Right kidney (tissue), 1 donor: ENCODE measurements at regions not wholly inside any gene's neighbourhood (a gene's known extent, or its start where the extent isn't known, plus 50 kb on each side); places are given as distances from the start of the nearest gene placed in this dataset.

ENCODE experiments used
- DNase-seq: peaks from one replicate; pipeline ENCODE4 v3.0.0-alpha.2; 2016

DNA sequence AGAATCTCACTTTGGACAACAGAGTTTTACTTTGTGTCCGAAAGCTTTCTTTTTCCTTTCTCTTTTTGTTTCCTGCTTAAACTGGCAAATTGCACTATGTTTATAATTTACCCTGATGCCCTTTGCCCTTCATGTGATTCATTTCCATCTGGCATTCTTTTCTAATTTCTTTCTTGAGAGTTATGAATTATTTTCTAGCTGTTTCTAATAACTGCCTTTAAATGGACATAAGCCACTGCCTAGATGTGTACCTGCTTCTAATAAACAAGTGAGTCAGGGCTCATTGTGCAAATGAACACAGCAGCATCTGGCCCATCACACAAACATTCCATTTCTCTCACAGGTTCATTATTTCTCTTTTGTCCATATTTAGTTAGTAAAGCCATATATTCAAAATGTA is 242.3 kb upstream of the GPRIN3 start:
- DNase-seq: no peak

DNA sequence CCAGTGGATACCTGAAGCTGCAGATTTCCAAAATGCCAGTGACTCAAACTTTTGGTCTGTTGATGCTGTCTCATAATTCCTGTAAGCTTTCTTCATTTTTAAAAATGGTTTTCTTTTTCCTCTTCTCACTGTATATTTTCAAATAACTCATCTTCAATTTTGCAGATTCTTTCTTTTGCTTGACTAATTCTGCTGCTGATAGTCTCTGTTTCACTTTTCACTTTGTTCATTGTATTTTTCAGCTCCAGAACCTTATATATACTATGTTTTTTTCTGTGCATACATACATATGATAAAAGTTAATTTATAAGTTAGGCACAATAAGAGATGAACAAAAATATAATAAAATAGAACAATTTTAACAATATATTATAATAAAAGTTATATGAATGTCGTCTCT is 237.7 kb upstream of the GPRIN3 start:
- no peak for DNase-seq

DNA sequence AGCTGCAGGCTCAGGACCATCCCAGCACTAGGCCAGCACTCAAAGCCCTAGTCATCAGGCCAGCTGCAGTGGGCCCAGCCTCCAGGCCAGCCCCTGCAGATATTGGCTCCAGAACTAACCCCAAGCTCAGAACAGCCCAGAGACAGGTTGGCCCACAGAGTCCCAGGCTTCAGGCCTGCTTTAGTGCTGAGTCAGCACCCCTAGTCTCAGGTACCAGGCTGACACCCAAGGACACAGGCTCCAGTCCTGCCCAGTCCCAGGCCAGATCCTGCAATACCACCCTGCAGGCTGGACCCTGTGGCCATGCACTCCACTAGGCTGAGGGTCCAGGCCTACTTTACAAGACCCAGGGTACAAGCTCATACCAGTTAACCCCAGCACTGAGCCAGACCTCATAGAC is 234.4 kb upstream of the GPRIN3 start:
- DNase-seq: no peak

DNA sequence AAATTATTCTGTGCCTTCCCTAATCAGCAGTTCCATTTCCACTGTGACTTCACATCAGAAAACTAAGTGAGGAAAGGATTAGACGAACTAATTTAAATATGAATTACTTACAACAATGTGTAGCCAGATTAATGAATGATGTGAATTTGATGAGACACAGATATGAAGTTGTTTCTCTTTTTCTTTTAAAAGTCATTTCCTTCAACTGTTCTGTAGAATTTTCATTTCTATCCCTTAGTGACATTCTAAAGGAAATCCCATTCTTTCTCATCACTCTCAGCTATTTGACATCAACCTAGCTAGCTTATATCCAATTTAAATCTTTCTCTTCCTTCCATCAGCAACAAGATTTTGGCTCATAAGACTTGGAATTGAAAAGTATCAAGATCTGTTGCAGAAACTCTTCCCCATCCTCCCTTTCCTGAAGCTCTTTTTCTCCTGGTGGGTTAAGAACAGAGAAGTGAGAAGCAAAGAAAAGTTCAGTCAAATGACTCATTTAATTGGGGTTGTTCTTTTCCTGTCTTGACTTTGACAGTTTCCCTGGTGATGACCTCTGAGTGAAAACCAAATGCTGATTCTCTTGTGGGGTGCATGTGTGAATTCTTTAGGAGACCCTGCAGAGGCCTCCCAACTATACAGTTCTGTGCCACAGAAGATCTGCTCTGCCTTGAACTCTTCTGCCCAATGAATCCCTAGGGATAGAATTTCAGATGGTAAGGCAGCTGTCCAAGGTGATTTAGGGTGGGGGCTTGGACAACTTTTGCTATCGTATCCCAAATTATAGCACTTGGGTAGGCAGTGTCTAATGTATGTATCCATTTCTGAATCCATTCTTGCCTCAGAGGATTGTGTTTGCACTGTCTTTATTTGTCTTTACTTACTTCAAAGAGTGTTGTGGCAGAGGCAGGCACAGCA is 232.5 kb upstream of the GPRIN3 start:
- DNase-seq: no peak

DNA sequence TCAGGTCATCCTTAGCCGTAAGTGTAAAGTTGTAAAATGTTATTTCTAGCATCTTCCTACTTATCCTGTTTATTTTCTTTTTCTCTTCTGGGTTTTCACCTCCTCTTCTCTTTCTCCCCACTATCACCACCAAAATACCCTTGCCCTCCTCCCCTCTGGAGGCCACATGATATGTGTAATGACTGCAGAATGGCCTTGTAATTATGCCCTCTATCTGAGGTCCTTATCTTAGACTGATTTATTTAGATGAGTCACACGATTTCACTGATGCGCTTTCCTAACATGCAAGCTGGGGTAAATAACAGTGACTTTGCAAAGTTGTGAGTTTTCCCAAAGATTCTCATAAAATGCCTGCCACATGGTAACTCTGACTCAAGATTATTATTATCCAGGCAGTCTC is 231.8 kb upstream of the GPRIN3 start:
- DNase-seq: no peak

DNA sequence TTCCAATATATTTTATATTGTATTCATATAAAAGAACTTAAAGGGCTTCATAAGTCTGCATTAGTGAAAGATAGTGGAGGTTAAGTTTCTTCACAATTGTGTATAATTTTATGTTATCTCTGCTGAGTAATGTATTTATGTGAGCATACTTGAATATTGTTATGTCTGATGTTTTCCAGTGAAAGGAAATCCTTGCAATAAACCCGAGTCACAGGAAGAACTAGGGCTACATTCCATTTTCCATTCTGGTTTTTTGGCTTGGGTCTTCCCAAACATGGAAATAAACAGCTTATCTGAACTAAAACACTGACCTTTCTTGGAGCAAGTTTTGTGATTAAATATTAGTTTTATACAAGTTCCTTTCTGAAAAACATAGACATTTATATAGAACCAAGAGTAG is 231.3 kb upstream of the GPRIN3 start:
- DNase-seq: no peak

DNA sequence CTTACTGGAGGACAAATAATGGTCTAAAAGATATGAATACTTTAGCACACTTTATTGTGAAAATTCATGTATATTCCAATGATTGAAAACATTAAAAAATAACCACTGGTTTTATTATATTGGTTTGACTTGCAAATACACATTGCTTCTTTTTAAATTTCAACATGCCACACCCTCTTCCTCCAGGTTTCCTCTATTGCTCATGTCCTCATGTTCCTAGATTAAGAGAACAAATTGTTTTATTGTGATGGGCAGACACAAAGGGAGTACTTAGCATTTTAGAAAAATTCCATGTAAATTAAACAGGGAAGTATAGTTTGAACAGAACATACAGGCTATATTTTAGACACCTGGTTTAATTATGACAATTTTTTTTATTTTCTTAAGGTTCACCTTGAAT is 230.6 kb upstream of the GPRIN3 start:
- DNase-seq: no peak

DNA sequence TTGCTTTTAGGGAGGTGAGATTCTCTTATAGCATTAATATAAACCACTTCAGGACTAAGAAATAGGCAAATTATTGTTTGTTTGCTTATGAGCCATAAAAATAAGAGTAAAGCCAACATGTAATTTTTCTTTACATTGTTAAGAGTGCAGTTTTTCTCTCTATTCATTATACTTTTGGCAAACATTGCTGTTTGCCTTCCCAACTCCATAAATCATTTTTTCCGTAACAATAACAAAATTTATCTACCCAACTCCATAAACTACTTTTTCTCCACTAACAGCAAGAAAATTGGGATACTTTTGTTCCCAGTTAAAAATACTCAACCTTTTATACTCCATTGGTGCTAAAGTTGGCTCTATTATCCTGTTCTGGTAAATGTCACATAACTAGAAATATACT is 229.7 kb upstream of the GPRIN3 start:
- DNase-seq: no peak

DNA sequence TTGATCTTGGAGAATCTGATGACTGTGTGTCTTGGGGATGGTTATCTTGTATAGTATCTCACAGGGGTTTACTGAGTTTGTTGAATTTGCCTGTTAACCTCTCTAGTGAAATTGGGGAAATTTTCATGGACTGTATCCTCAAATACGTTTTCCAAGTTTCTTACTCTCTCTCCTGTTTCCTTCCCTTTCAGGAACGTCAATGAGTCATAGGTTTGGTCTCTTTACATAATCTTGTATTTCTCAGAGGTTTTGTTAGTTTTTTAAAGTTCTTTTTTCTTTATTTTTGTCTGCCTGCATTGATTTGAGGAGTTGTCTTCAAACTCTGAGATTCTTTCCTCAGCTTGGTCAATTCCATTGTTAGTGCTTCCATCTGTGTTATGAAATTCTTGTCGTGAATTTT is 227.7 kb upstream of the GPRIN3 start:
- DNase-seq: no peak

DNA sequence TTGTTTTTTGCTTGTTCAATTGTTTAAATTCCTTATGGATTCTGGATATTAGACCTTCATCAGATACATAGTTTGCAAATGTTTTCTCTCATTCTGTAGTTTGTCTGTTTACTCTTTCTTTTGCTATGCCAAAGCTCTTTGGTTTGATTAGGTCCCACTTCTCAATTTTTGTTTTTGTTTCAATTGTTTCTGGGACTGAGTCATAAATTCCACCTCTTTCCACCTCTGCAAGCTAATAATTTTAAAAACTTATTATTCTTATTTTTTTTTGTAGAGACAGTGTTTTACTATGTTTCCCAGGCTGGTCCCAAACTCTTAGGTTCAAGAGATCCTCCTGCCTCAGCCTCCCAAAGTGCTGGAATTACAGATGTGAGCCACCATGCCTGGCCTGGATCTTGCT is 226.8 kb upstream of the GPRIN3 start:
- DNase-seq: no peak

DNA sequence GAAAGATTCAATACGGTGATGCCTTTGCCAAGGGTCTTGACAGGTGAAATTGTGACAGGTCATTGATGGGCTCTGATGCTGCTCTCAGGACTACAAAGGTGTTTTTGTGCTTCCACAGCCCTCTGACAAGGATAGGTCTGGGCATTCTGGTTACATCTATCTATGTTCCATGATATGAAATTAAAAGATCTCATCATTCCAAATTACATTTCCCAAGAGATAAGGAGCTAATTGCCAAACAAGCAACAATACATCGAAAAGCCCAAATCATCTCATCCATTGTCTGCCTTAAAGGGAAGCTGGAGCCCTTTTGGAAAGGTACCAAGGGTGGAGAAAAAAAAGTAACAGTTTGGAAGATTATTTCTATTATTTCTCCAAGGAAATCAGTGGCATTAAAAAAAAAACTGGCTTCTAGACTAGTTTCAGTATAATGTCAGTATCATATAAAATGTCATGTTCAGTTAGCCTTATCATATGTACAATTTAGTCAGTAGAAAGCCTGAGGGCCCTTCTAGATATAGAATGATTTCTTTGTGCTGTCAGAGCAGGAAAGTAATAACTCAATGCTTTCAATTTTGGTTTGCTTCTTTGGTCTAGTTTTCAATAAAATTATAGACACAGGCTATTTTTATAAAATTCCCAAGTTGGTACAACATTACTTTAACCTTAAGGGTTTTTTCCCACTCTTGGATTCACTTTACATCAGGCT is 224.5 kb upstream of the GPRIN3 start:
- no peak for DNase-seq

DNA sequence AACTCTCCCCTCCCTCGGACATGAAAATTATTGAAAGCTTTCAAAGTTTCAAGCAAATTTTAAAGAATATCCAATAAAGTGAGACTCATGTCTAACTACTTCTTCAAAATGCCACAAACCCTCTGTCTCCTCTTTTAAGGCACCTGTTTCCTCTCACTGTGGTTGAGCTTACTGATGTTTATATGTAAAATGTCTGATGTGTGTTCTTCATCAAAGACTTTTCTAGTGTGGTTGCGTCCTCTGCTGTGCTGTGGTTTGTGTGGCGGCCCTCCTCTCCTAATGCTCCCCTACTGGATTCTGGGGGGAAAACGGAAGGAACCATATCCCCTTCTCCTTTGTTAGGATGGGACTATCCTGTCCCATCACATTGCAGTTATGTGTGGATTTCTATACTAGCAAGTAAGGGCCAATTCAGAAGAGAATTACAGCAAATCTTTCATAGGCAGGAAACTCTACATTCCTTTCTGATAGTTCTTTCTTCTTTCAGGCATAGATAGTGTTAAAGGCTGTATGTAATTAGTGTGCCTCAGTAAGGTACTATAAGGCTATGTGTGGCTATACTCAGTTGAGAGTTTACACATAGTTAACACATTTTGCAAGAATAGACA is 221.0 kb upstream of the GPRIN3 start:
- DNase-seq: no peak

DNA sequence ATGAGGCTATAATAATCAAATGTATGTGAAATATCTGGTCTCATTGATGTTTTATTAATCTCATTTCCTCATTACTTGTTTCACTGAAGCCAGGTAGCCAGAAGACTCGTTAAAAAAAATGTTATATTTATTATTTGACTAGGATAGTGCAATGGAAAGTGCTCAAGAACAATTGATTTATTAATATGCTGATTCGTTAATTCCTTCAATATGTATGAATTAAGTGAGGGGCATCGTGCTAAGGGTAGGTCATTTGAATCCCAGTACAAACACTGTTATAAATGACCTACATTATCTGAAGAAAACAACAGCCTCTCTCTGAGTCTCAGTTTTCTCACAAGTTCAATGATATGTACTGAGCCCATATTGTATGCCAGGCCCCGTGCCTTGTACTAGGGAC is 214.2 kb upstream of the GPRIN3 start:
- DNase-seq: no peak

DNA sequence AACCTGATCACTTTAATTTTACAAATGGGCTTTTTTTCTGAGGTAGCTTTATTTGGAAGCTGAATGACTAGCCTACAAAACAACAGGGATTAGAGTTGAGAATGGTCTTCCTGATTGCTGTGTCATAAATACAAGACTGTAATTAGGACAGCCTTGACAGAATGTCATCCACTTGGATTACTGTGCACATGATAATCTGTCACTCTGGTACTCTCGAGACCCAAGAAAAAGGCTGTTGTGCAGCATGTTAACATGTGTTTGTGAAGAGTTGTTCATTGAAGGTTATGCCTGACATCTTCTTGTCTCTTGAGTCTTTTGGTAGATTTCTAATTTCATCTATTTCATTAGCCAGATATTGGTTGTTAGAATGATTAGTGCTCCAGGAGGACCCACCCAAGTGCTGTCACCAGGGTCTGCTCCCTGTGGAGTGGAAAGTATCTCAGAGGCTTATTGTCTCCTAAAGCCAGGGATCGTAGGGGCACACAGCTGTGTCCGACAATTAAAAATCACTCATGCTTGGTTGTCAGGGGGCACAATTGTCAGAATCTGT is 212.2 kb upstream of the GPRIN3 start:
- DNase-seq: no peak

DNA sequence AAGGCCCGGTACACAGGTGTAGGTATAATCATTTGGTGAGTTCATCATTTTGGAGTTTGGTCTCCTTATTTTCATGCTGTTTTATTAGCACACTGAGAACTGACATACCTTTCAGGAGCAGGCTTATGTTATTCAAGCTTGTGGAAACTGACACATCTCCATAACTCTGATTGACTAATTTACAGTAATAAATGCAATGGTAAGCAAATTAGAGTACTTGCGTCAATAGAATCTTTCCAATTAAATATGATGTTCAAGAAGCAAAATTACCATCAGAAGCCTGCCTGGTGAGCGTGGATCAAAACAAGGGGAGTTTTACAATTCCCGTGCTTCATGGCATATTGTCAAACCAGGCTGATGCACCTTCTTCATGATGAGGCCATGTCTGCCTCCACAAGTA is 210.7 kb upstream of the GPRIN3 start:
- DNase-seq: no peak

DNA sequence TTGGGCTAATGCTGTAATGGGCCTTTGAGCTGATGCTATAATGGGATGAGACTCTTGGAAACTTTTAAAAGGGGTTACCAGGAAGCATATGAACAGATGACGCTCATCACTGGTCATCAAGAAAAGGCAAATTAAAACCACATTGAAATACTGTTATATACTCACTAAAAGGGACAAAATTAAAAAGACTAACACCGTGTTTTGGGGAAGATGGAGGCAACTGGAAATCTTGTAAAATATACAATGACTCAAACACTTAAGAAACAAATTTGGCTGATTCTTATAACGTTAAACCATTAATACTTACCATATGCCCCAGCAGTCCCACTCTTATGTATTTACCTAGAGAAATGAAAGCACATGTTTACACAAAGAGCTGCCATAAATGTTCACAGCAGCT is 207.2 kb upstream of the GPRIN3 start:
- DNase-seq: no peak

DNA sequence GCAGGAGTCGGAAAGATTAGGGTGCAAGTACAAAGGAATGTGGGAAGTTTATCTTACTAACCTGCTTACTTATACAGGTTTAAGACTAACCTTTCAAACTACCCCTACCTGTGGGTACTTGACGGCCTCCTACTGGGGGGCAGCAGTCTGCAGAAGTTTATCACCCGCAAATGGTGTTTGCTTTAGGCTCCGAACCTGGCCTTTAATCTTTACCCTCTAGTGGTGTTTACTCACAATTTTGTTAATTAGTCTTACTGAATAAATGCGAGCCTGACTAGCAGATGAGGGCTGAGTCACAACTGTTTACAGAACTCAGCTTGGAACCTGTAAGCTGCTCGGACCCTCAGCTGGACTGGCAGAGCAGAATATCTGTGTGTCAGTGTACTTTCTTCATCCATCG is 204.2 kb upstream of the GPRIN3 start:
- no peak for DNase-seq

DNA sequence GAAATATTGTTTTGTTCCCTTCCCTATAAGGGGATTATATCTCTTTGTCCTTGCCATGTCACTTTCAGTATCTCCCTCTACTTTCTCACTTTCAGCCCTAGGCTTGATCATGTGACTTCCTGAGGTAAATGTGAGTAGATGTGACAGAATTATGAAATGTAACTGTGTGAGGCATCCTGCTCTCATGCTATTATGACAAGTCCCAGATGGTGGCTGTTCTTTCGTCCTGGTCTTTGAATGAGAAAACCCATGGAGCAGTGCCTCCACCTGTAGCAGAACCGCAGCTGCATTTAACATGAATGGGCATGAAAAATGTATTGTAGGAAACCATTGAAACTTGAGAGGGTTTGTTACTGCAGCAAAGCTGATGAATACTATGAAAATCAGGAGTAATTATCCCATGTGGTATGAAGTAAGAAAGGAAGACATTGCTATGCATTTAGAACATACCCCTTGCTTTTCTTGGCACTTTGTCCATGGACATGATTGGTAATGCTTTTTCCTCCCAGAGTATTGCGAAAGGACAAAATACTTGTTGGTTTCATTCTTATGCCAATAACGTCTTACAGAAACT is 202.2 kb upstream of the GPRIN3 start:
- DNase-seq: no peak

DNA sequence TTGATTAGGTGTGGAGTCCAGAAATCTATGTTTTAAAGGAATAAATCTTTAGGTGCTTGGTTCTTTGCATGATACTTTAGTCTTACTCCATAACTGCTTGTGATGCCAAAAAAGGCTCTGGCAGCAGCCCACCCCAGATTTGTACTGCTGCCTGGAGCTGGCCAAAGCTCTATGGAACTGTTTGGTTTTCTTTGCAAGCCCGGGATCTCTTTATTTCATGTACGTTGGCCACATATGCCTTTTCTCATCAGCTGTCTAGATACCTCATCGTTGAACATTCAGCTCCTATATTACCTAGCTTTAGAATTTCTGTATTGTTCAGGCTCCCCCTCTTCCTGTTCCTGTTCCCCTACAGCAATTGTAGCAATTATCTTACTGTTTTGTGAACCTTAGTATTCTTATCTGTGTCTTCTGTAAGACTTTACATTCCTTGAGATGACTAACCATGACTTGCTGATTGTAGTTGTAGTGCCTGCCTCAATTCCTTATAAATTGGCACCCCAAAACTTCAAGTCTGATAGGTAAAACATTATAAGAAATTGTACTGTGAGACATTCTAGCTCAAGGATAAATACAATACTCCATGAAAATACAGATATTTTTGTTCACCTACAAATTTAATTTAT is 199.4 kb upstream of the GPRIN3 start:
- DNase-seq: no peak

DNA sequence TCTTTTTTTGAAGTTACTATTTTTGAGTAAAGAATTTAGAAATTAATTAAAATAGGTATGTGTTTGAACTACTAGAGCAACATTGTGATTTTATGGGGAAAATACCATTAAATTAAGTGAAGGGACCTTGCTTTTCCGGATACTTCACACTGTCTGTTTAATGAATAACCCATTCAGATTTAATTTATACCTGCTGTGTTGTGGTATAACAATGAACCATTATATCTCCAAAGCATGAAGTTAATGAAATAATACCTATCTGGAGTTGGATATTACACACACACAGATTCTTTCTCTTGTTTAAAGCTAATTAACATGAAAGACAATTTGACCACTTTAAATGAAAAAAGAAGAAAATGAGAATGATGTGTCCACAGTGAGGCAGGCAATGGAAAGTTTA is 195.0 kb upstream of the GPRIN3 start:
- DNase-seq: no peak

DNA sequence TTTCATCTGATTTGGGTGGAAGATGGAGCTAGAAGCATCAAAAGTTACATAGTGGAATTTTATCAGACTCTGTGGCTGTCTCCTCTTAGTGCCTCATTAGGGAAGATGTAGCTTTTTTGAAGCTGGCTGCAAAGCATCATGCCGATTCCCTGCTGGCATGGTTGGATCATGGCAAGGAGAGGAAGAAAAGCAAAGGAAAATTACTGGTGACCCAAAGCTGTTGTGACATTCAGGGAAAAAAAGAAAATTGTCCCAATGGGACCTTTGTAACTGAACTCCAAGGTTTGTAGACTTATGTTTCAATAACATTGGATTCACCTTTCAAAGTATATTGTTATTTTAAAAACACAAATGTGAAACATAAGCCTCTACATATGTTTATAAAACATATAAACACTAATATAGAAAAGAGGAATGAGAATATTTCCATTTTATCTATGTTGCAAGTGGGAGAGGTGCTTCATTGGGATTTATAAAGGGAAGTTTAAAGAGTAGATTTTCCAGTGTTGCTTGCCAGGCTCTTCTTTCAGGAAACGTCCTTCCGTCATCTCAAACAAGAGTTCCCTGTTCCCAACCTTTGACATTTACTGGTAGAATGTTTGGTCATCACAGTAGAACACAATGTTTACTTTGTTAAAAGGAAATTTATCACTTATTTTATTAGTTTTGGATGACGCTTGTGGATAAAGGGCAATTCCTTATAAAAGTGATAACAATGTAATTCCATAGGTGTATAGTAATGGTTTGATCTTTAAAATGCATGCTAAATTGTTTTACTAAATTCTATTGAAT is 190.1 kb upstream of the GPRIN3 start:
- DNase-seq: no peak

DNA sequence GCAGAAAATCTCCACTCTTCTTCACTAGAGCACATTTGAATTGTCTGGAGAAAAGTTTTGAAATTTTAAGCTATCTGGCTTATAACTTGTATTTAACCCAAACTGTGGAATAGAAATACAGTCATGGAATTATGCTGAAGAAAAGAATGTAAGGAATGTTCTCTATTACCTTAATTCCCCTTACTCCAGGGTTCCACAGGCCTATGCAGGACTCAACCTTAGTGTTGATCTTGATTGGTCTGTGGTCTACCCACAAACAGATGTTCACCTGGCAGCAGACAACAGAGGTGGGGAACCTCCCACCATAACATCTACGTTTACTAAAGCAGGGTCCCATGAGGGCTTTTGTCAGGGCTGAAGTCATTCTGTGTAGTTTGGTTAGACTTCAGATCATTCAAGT is 189.3 kb upstream of the GPRIN3 start:
- DNase-seq: no peak
